HG03432 (cell line): ENCODE measurements at regions not wholly inside any gene's neighbourhood (a gene's known extent, or its start where the extent isn't known, plus 50 kb on each side); places are given as distances from the start of the nearest gene placed in this dataset.

Experiments used
- ATAC-seq: cut with Tn5 transposase; IDR thresholded peaks from one replicate; pipeline ENCODE4 v1.9.1; 2021; ENCODE audit warnings: mild to moderate bottlenecking, moderate library complexity; ENCODE audit not compliant: unreplicated experiment

DNA sequence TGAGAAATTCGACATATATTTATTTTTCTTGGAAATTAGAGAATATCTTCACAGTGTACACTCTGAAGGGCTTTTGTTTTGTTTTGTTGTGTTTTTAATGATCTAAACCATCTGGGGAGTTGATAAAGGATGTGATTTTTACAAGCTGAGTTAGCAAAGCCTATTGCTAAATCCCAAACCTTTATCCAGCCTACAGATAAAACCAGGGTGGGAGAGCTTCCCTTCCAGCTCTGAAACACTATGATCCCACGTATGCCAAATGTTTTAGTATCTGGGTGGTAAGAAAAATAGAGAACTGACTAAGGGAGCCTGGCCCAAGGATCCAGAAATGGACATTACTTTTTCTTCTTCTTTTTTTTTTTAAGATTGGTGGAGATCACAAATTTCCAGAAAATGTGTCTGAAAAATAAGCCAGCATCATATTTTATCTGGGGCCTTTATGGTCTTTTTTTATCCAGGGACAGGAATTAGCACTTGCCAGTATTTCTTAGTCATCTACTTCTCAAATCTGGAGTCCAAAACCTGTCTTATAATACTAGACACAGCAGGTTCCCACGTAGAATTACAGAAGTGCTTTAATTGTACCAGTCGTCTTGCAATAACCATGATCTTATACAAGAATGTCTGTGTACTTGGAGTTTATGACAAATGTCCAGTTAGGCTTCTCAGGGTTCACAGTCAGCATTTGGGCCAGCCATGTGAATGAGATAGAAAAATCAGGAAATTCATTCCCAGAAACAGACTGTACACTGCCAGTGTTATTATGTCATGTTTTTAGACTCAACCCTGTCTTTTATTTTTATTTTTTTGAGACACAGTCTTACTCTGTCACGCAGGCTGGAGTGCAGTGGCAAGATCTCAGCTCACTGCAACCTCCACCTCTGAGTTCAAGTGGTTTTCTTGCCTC lies 290.8 kb upstream of the MPDZ start:
- no peak for ATAC-seq

DNA sequence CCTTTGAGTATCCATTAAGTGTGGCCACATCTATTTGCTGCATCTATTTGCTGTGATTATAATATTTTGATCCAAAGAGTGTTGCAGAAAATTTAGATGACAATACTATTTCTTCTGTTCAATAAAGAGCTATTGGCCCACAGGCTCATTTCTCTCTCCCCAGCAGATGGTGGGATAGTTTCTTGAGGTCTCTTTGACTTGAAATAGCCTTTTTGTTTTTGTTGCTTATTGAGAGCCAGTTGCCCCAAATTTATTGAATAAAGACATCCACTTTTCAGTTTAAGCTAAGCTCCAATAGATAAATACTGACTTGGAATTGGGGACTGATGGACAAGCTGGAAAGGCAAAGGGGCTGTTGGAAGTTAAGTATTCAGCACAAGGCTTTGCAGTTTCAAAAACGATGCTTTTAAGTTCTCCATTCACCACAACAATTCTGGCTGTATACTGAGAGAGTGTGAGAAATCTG lies 290.1 kb upstream of the MPDZ start:
- ATAC-seq, result no peak

DNA sequence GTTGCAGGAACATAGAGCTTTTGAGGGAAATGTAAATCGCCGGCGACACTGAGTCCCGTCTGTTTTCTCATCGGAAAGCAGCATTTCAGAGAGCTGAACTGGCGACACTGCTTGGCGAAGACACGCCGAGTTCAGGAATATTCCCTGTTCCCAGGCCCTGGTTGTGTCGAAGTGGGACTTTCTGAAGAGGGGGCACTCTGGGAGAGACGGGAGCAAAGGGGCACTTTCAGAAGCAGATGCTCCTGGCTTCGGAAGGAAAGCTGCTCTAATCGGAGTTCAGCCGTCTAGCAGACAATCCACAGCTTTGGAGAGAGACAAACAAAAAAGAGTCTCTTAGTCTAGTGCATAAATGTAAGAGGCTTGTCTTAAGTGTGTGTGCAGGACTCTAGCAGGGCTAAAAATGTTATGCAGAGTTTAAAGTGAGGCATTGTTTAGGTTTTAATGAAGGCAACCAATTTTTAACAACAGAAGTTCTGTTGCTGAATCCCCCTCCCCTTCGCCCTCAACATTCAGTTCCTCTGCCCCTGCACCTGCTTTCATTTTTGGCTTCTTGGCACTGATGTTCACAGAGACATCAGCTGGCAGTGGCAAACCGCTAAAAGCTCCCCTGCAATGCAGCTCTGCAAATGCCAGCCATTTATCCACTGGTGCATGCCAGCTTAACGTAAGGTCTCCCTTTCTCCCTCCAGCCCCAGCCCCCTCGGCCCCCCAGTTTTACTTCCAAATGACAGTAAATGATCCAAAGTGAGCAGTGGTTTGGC lies 289.5 kb upstream of the MPDZ start:
- no peak for ATAC-seq

DNA sequence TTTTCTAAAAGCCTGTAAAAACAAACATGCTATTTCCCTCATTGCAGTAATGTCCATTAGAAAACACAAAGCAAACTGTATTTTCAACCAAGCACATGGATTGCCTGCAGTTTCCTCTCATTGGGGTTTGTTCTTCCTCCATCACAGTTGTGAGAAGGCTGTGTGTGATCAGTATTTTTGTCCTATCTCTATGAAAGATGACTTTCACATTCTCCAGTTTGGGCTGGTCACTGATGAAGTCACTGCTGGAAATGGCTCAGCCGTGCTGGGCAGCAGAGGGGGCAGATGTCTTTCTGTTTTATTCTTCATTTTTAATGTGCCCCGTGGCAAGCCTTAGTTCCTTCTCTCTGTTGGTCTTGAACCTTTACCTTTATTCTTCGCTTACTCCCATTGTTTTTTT lies 288.9 kb upstream of the MPDZ start:
- no peak for ATAC-seq

DNA sequence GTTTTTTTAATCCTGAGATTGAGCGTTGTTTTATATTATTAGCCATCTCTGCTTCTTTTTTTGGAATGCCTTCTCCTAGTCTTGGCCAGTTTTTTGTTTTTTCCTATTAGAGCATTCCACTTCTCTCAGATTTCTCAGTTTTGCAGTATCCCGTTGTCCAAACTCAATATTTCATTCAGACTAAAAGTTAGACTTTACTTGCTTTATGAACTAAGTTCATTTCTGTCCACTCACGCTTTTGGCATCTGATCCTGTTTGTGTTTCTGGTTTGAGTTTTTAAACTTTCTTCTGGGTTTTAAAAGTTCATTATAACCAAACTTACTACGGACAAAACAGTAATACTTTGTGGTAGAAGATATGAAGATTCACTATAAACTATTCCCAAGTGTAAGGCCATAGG lies 288.3 kb upstream of the MPDZ start:
- no peak for ATAC-seq

DNA sequence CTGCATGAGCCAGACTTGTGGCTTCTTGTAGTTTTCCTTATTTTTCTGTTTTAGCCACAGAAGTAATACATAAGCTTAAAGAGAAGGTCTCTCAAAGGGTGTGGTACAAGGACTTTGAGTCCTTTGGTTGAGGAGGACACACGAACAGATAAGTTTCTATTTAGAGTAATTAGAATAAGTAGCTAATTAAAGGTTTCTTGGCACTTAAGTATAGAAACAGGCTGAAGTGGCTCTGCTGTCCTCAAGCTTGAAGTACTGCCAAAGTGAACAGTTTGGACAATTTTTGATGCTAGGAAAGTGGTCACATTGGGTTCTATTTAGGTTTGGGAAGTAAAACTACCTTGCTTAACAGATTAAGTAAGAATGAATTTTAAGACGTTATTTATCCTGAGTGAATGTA lies 278.3 kb upstream of the MPDZ start:
- no peak for ATAC-seq

DNA sequence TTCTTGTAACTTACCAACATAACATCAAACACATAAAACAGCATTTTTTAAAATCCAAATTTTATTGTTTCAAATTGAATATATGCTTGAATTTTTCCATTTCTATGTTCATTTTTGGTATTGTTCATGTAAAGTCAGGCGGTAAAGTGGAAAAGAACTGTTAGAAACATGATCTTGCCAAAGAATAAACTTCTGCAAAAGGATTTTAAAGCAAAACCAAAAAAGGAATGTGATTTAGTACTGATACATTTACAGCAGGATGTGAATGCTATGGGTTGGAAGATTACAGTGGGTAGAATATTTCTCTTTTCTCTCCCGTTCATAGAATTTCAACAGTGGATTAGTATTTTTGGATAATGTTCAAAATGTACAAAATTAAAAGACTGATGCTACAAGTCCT lies 277.2 kb upstream of the MPDZ start:
- no peak for ATAC-seq

DNA sequence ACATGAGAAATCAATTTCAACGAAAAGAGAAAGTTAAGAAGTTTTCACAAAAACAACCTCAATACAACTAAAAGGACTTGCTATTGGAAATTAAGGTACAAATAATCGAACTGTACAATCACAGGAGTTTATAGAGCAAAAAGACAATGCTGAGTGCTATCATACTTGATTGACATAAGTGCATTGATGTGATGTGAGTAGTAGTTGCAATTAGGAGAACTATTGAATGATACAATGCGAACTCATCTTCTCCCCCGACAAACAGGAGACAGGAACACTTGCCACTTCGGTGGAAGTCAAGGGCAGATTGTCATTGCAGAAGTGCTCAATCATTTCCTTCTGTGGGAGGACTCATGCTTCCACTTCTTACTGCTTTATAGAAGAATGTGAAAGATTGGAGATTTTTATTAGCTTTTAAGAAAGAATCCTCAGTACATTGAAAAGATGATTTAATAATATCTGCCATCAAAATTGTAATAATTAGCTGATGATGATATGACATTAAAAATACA lies 276.6 kb upstream of the MPDZ start:
- ATAC-seq, result no peak

DNA sequence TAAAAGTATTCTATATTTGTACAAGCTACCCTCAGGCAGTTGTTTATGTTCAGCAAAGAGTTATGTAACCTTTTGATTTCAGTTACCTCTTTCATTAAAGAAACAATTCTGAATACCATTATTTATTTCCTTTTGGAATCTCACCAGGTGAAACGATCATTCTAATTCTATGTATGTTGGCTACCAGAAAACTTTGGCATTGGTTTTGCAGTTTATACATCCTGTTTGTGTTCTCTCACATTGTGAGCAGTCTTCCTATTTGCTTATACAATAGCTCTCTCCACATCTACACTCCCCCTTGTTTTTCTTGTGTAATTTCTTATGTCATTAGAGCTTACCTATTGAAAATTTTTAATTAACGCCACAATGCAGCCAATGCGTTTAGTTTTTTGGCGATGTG lies 276.0 kb upstream of the MPDZ start:
- ATAC-seq, result no peak

DNA sequence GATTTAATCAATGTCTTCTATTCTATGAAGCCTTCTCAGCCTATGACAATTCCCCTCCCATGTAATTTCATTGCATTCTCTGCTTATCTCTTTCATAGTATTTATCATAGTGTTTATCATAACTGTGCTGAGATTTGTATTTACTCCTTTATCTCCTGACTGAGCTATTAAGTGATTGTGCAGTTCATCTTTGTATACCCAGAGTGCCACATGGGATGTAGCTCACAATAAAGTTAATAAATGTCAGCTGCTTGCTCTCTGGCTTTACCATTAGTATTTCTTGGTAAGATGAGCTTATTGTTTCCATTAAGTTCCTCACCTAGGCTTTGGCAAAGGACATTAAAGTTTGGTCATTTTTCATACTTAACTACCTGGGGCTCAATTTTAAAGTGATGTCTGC lies 275.1 kb upstream of the MPDZ start:
- no peak for ATAC-seq

DNA sequence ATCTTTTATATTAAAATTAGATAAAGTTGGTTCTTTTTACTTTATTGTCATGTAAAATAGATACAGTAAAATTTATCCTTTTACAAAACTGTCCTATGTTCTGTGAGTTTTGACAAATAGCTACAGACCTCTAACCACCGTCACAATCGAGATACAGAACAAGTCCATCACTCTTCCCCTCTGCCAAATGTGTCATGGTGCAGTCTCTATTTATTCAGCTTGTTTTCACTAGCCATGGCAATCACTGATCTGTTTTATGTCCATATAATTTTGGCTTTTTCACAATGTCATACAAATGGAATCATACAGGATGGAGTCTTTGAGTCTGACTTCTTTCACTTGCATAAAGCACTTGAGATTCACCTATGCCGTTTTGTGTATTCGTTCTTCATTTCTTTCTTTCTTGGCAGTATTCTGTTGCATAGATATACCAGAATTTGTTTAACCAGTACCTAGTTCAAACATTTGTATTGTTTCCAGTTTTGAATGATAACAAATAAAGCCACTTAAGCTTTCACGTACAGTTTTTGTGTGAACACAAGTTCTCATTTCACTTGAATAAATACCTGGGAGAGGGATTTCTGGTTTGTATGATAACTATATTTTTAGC lies 273.2 kb upstream of the MPDZ start:
- no peak for ATAC-seq

DNA sequence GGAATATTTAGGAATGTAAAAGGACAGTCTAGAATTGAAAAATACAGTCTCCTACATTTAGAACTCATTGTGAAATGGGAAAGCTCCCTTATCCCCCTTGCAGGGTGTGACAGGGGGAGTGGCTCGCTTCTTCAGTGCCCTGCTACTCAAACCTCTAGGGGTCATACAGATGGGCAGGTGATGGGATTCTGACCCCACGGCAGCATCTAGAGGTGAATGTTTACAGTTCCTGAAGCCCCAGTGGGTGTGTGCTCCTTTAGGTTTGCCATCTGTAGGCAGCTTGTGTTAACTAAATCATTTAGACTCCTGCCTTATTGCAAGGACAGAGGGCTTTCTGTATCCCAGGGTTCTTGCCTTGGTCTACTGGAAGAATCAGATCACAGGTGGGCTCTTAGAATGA lies 271.0 kb upstream of the MPDZ start:
- no peak for ATAC-seq

DNA sequence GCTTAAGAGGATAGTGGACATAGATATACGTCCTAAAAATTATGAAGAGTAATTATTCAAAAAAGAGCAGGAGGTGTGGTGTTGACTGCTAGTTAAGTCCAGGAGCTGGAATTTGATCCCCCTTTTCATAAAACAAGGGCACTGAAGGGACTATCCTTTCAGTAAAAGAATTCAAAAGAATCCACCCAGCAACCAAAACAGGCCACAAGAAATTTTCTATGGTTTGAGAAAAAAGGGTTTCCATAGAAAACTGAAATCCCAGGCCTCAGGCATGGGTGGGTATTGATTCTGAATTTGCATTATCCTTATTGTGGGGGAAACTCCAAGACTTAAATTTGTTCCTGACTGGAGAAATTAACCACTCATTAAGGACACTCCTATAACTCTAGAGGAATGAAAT lies 269.0 kb upstream of the MPDZ start:
- ATAC-seq, result no peak

DNA sequence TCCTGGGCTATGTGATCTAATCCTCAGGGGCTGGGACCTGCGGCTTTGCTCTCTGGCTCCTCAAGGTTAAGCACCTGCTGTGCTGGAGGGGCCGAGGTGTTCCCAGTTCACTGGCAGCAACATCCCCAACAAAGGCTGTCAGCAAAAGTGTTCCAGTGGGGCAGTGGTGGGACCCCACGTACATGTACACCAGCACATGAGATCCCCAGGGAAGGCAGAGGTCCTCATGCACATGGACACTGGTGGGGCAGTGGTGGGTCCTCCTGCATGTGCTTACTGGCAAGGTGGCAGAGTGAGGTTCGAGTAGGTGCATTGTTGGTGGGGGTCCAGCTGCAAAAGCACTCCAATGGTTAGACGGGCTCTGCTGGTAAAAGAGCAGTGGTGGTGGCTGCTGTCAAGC lies 255.6 kb upstream of the MPDZ start:
- no peak for ATAC-seq

DNA sequence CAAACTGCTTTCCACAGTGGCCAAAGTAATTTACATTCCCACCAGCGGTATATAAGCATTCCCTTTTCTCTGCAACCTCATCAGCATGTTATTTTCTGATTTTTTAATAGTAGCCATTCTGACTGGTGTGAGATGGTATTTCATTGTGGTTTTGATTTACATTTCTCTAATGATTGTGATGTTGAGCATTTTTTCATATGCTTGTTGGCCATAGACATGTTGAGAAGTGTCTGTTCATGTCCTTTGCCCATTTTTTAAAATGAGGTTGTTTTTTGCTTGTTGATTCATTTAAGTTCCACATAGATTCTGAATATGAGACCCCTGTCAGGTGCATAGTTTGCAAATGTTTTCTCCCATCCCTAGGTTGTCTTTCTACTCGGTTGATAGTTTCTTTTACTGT lies 254.5 kb upstream of the MPDZ start:
- ATAC-seq, result no peak

DNA sequence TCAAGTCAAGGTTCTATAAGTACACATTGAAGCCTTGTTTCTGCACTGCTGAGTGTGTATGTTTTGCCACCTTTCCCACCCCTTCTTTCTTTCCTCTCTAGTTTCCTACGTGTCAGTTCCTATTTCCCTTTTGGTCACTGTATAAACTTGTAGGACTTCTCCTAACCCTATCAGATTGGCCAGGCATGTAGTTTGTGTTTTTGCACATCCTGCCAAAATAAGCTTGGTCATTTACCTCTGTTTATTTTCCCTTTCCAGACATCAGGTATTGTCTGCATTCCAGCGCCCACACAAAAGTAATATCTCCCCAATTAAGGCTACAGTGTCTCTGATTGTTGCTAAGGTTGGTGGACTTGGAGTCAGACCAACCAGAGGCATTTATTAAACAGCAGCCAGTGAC lies 252.9 kb upstream of the MPDZ start:
- ATAC-seq, result no peak

DNA sequence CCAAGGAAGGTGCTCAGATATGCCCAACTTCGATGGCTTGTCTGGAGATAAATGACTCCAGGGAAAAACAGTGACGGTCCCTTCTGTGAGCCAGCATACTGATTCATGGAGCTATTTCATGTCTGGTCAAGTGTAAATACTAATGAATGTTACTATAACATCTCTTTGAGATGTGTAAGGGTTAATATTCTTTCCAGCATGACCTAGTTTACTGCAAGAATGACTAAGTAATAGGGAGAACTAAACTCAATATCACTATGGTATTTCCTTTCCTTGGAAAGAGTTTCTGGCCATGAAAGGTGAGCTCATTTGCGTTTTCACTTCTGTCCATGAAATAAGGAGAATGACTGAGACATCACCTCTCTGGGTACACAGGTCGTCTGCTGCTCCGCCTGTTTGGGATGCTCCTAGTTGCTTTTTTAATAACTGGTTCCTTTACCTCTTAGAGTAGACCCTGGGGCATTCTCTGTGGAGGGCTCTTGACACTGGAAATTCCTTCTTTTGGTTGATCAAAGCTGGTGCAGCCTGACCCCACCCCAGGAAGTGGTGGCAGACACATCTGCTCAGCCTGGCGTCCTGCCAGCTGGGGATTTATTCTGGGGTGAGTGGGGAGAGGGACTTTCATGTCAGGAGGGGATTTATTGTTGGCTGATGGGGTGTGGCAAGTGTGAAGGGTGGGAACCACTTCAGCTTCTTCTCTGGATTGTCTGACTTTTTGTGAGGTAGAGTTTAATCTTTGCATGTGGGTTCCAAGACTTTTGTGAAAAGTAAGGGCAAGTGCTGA lies 250.0 kb upstream of the MPDZ start:
- no peak for ATAC-seq

DNA sequence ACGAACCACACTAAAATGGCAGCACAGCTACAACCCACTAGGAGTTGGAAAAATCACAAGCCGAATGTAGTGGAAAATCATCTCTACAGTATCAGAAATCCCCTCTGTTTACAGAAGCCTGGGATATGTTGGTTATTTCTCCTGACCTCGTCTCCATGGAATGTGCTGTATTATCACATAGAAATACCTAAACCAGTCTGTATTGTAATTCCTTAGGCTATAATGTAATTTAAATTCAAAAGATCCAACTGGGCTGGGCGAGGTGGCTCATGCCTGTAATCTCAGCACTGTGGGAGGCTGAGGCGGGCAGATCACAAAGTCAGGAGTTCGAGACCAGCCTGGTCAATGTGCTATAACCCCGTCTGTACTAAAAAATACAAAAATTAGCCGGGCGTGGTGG lies 244.8 kb upstream of the MPDZ start:
- ATAC-seq, result no peak

DNA sequence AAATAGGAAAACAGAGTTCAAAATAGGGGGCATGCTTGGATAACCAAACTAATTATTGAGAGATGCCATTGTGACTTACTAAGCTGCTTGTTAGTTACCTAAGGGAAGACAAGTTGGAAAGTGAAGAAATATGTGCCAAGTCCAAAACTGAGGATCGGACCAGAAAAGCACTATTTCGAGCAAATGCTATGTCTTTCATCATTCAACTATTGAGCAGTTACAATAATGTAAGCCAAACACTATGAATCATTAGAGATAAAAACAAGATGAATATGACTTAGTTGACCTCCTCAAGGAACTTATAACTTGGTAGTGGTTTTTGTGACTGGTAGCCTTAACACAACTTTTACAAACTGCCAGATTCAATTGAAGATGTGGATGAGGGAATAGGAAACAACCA lies 240.6 kb upstream of the MPDZ start:
- ATAC-seq, result no peak

DNA sequence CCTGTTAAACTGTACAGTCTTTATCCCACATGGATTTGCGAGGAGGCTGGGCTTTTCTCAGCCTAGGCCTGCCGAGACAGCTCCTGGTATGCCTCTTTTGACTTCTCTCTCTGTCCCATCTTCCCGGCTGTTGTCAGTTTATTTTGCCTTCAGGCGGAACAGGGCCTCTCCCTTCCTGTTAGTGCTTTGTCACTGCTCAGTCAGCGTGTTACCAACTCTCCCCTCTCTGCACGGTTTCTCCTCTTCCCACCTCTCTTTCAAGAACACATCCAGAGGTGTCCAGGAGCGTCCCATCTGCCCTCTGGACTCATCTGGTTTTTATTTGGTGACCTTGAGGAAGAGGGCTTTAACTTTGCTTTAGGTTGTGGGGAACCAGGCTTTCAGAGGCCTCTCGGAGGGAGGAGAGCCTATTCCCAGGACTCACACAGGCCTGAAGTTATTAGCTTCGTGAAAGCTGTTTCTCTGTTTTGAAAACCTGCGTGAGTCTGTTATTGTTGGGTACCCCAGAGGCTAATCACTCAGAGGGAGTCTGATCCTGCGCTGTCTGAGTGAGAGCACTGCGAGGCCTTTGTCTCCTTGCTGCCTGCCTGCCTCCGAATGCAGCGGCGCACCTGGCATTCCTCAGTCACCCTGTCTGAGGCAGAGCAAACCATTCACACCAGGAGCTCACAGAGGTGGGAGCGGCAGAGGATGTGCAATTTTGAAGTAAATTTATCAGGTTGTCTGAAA lies 234.4 kb upstream of the MPDZ start:
- no peak for ATAC-seq
